LNCAP (cell line): ENCODE measurements at regions not wholly inside any gene's neighbourhood (a gene's known extent, or its start where the extent isn't known, plus 50 kb on each side); places are given as distances from the start of the nearest gene placed in this dataset.

ENCODE experiments used
- TF ChIP-seq, protein P1 (sequence below): fragments of 450-650 bp; IDR thresholded peaks from 2 replicates; pipeline ENCODE4 v1.5.1; 2017; ENCODE audit warnings: mild to moderate bottlenecking

DNA sequence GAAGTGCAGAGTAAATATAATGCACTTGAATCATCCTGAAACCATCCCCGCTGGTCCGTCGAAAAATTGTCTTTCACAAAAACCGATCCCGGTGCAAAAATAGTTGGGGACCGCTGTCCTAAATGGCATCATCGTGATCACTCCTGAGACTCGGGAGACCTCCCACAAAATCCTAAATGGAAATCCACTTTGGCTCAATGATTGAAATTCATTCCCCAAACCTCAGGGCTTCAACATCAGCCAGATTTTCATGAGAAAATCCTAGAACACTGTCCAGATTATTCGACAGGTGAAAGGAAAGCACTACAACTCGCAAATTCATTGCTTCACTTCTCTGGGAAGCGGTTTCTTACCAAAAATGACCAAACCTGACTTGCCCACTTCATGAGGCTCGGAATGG, 335.3 kb upstream of the ZNF507 start:
- TF ChIP-seq, protein P1, sequence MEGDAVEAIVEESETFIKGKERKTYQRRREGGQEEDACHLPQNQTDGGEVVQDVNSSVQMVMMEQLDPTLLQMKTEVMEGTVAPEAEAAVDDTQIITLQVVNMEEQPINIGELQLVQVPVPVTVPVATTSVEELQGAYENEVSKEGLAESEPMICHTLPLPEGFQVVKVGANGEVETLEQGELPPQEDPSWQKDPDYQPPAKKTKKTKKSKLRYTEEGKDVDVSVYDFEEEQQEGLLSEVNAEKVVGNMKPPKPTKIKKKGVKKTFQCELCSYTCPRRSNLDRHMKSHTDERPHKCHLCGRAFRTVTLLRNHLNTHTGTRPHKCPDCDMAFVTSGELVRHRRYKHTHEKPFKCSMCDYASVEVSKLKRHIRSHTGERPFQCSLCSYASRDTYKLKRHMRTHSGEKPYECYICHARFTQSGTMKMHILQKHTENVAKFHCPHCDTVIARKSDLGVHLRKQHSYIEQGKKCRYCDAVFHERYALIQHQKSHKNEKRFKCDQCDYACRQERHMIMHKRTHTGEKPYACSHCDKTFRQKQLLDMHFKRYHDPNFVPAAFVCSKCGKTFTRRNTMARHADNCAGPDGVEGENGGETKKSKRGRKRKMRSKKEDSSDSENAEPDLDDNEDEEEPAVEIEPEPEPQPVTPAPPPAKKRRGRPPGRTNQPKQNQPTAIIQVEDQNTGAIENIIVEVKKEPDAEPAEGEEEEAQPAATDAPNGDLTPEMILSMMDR, result no peak

DNA sequence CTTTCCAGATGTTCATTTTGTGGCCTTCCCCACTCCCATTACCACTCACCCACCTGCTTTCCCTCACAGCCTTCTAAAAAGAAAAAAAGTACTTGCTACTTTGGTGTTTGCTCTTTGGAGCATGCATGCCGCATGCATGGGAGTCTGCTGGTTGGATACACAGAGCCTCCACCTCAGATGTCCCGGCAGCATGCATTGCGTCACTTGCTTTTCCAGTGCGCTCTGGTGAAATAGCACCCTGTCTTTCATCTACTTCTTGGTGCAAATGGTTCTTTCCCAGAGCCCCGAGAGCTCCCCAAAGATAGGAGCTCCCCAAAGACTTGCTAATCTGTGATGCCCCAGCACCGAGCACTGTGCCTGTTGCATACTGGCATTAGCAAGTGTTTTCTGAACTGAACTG, 333.2 kb upstream of the ZNF507 start:
- TF ChIP-seq, protein P1, result no peak

DNA sequence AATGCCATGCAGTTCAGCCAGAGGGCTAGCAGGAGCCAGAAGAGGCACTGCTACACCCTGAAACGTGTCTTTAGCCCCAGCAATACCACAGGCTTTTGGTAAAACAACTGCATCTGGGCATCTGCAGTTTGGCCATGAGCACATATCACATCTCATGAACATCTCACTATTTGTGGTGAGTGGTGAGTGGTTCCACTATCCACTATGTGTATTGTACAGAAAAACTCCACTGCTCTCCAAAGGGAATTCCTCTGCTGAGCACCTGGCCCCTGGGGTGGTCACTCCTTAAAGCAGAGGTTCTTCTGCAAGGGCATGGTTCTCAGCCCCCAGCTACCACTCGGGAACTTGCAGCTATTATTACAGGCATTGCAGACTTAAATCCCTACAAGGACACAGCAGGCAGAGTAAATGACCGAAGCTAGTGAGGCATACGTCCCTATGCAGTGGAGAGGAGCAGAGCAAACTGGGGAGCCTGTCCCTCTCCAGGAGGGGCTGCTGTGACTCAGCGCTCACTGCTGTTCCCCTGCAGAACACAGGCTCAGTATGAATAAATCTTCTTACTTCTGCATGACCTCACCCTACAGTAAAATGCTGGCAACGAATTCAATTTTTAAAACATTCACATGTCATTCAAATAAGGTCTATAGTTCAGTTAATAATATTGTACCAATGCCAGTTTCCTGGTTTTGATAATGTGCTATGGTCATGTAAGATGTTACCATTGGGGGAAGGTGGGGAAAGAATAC, 332.4 kb upstream of the ZNF507 start:
- TF ChIP-seq, protein P1, result no peak

DNA sequence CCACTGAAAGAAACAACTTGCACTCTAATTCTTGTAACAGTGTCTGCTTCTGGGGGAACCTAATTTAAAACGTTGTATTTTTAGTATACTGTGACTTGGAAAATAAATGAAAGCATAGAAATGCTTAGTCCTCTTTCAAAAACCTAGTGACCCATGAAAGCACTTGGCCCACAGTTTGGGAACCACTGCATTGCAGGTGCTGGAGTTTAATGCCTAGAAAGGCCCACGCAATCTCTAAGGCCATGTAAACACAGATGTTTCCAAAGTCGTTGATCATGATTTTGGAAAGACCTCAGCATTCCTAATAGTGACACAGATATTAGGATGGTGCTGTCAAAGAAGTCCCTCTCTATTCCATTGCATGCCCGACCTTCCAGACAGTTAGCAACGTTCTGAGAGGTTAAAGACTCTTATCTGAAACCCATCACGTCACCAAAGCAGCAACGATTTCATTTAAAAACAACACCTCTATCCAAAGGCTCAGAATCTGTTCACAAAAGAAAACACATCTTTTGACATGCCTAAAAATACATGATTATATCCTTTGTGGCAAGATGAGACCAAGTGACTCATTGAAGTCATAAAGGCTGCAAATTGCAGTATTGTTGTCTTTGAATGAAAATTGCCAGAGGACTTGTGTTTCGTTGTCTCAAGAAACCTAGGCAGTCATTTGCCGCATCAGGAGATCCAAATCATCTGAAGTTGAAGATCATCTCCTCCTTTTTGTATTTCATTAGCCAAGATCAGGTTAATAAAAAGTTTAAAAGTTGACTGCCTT, 328.0 kb upstream of the ZNF507 start:
- TF ChIP-seq, protein P1, result no peak

DNA sequence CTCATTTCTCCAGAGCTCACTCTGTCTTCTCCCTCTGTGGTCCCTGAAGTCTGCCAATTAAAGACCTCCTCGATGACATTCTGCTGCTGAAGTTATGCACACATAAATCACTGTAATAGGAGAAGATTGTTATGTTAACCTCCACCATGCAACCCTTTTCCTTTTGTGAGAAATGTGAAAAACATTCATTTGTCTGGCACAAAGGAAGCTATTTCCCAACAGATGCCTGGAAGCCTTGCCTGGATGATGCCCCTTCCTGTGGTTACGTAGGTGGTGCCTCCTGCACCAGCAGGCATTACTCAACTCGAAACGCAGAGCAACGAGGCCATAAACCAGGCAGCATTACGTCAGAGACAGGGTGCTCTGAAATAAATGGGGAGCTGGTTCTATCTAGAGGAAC, 327.4 kb upstream of the ZNF507 start:
- TF ChIP-seq, protein P1, result no peak

DNA sequence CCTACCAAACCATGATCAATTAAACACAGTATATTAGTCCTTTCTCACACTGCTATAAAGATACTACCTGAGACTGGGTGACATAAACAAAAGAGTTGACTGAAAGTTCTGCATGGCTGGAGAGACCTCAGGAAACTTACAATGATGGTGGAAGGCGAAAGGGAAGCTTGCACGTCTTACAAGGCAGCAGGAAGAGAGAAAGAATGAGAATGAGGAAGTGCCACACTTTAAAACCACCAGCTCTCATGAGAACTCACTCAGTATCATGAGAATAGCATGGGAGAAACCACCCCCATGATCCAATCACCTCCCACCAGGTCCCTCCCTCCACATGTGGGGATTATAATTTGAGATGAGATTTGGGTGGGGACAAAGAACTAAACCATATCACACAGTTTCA, 324.9 kb upstream of the ZNF507 start:
- TF ChIP-seq, protein P1, result no peak

DNA sequence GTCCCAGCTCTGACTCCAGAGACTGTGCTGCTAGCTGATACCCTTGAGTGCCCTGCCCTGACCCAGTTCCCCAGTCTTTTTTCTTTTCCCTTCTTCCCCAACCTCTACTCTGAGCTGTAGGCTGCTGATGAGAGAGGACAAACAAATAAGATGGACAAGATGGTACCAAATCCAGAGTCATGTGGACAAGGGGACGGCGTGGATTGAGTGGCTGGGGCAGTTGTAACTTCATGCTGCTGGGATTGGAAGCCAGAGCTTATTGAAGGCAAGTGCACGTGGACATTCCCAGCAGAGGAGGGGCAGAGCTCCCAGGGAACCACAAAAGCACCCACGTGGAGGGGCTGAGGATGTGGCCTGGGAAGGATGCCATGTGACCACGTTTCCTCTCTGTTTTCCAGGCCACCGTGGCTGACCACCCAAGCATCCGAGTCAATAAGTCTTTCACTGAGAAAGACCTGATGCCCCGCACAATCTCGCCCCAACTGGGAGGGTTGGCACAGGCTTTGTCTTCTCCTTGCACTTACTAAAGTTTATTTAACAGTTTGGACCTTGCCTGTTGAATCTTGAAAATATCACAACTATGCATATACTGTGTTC, 323.3 kb upstream of the ZNF507 start:
- TF ChIP-seq, protein P1, result no peak
